Loucy (cell line): ENCODE measurements at regions not wholly inside any gene's neighbourhood (a gene's known extent, or its start where the extent isn't known, plus 50 kb on each side); places are given as distances from the start of the nearest gene placed in this dataset.
"Not testable (repeated sequence)": the region's sequence is repeated elsewhere in the genome, so short reads cannot be mapped to it uniquely, and the experiment has no call there.

Experiments used
- EZH2phosphoT487 ChIP-seq: fragments of 200-600 bp; IDR thresholded peaks from 2 replicates; pipeline ENCODE4 v1.6.1; 2018; ENCODE audit warnings: antibody characterized with exemption, mild to moderate bottlenecking, moderate library complexity, borderline replicate concordance
- TF ChIP-seq, protein P1 (sequence below): fragments of 200-600 bp; sonication (generic); conservative IDR thresholded peaks from 2 replicates; pipeline ENCODE4 v1.5.1; 2014; ENCODE audit warnings: mild to moderate bottlenecking, antibody characterized with exemption, low read length

DNA sequence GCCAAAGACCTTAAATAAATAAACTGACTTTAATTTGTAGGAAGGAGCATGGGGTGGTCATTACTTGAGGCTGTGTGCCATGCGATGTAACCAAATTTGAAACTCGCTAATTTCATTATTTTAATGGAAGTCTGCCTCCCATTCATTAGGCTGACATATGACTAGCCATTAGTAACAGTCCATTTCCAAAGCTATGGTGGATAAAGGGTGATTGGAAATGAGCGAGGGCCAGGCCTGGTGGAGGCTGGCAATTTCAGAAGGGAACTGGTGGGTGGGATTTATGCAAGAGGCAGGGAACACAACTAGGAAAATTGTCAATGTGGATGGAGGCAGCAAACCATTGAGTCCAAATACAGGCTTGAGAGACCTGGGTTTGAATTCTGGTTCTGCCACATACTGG, 157.2 kb downstream of the NPIPA7 start:
- TF ChIP-seq, protein P1, sequence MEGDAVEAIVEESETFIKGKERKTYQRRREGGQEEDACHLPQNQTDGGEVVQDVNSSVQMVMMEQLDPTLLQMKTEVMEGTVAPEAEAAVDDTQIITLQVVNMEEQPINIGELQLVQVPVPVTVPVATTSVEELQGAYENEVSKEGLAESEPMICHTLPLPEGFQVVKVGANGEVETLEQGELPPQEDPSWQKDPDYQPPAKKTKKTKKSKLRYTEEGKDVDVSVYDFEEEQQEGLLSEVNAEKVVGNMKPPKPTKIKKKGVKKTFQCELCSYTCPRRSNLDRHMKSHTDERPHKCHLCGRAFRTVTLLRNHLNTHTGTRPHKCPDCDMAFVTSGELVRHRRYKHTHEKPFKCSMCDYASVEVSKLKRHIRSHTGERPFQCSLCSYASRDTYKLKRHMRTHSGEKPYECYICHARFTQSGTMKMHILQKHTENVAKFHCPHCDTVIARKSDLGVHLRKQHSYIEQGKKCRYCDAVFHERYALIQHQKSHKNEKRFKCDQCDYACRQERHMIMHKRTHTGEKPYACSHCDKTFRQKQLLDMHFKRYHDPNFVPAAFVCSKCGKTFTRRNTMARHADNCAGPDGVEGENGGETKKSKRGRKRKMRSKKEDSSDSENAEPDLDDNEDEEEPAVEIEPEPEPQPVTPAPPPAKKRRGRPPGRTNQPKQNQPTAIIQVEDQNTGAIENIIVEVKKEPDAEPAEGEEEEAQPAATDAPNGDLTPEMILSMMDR = not testable (repeated sequence)
- not testable (repeated sequence) for TF ChIP-seq EZH2phosphoT487
